ENCODE measurements at regions not wholly inside any gene's neighbourhood (a gene's known extent, or its start where the extent isn't known, plus 50 kb on each side); places are given as distances from the start of the nearest gene placed in this dataset.
"Not testable (repeated sequence)": the region's sequence is repeated elsewhere in the genome, so short reads cannot be mapped to it uniquely, and the experiment has no call there.

- not testable (repeated sequence) for TF ChIP-seq EZH2 (optimal IDR thresholded peaks at IDR 0.05; ENCODE audit: low read depth, low read length); CTCF (IDR thresholded peaks at IDR 0.05; ENCODE audit: low read length); EZH2phosphoT487 (IDR thresholded peaks at IDR 0.05; ENCODE audit: low read length)
These were observed 396.4 kb downstream of the FOXD4L5 start for GRCh38 chr9:64888643-64889042.
